ENCODE measurements at regions not wholly inside any gene's neighbourhood (a gene's known extent, or its start where the extent isn't known, plus 50 kb on each side); places are given as distances from the start of the nearest gene placed in this dataset.

DNA sequence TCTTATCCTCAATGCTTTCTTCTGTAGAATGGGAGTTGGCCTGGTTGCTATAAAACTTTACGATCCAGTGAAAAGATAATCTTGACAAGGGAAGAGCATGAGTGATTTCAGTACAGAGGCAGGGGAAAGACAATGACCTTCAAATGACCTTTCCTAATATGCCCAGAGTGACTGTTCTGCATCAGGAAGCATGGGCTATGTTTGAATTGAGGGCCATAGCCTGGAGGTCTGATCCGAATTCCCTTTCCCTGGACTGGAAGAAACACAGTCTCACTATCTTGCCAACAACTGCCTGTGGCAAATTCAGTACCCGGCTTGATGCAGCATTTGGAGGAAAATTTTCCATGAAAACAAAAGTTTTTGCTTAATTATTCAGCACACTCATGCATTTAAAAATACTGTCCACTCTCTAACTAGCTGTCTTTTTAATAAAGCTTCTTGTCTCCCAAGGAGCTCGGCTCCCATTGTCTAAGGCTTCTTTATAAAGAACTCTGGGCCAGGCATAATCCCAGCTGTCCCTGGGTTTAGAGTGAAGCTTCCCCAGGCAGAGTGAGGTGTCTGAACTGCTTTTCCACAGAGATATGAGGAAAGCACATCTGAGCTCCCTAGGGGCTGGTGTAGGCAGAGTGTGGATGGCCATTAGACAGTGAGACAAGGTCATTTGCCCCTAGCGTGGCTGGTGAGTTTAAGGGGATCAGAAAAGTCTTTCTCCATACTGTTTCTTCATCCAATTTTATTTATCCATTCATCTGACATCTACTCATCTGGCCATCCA lies 132.7 kb upstream of the CADM1 start:
- TF ChIP-seq TEAD4 (IDR thresholded peaks at IDR 0.05) (no peak), ZBTB7A (IDR thresholded peaks at IDR 0.05; ENCODE audit: low read depth) (no peak), CEBPB (IDR thresholded peaks at IDR 0.05) (no peak), YY1 (IDR thresholded peaks at IDR 0.05; ENCODE audit: low read depth) (no peak), RAD21 (IDR thresholded peaks at IDR 0.05; ENCODE audit: low read depth) (no peak), EGR1 (IDR thresholded peaks at IDR 0.05) (no peak), FOXM1 (IDR thresholded peaks at IDR 0.05; ENCODE audit: borderline replicate concordance, low read depth) (no peak), NFIC (IDR thresholded peaks at IDR 0.05) (no peak), TAF1 (IDR thresholded peaks at IDR 0.05; ENCODE audit: low read depth) (no peak), TCF12 (IDR thresholded peaks at IDR 0.05; ENCODE audit: low read depth) (no peak), CREB1 (IDR thresholded peaks at IDR 0.05; ENCODE audit: low read depth) (no peak), EP300 (IDR thresholded peaks at IDR 0.05; ENCODE audit: borderline replicate concordance) (no peak)
- TF ChIP-seq, protein P1, sequence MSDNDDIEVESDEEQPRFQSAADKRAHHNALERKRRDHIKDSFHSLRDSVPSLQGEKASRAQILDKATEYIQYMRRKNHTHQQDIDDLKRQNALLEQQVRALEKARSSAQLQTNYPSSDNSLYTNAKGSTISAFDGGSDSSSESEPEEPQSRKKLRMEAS (IDR thresholded peaks at IDR 0.05): no peak
- TF ChIP-seq, protein P2, sequence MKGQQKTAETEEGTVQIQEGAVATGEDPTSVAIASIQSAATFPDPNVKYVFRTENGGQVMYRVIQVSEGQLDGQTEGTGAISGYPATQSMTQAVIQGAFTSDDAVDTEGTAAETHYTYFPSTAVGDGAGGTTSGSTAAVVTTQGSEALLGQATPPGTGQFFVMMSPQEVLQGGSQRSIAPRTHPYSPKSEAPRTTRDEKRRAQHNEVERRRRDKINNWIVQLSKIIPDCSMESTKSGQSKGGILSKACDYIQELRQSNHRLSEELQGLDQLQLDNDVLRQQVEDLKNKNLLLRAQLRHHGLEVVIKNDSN (IDR thresholded peaks at IDR 0.05): no peak
- TF ChIP-seq, protein P3, sequence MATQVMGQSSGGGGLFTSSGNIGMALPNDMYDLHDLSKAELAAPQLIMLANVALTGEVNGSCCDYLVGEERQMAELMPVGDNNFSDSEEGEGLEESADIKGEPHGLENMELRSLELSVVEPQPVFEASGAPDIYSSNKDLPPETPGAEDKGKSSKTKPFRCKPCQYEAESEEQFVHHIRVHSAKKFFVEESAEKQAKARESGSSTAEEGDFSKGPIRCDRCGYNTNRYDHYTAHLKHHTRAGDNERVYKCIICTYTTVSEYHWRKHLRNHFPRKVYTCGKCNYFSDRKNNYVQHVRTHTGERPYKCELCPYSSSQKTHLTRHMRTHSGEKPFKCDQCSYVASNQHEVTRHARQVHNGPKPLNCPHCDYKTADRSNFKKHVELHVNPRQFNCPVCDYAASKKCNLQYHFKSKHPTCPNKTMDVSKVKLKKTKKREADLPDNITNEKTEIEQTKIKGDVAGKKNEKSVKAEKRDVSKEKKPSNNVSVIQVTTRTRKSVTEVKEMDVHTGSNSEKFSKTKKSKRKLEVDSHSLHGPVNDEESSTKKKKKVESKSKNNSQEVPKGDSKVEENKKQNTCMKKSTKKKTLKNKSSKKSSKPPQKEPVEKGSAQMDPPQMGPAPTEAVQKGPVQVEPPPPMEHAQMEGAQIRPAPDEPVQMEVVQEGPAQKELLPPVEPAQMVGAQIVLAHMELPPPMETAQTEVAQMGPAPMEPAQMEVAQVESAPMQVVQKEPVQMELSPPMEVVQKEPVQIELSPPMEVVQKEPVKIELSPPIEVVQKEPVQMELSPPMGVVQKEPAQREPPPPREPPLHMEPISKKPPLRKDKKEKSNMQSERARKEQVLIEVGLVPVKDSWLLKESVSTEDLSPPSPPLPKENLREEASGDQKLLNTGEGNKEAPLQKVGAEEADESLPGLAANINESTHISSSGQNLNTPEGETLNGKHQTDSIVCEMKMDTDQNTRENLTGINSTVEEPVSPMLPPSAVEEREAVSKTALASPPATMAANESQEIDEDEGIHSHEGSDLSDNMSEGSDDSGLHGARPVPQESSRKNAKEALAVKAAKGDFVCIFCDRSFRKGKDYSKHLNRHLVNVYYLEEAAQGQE (IDR thresholded peaks at IDR 0.05; ENCODE audit: low read depth): no peak

DNA sequence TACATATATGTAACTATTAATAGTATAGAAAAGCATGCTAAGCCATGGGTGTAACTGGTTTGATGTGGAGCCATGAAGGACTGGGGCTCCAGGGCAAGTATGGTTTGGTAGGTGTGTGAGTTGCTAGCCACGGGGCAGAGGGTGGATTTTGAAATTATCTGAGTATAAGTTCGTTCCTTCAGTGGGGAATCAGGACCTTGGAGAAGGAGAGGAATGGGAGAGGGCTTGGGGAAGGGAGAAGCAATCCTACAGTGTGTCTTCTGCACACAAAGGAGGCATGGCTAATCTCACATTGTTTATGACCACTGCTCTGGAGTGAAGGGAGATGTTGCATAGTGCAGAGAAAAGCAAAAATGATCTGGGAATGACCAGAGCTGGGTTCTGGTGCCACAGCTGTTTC lies 127.8 kb upstream of the CADM1 start:
- TF ChIP-seq, protein P2 (IDR thresholded peaks at IDR 0.05): no peak
- TF ChIP-seq TCF12 (IDR thresholded peaks at IDR 0.05; ENCODE audit: low read depth): no peak
- TF ChIP-seq NFIC (IDR thresholded peaks at IDR 0.05): no peak
- TF ChIP-seq, protein P1 (IDR thresholded peaks at IDR 0.05): no peak
- no peak for TF ChIP-seq TEAD4 (IDR thresholded peaks at IDR 0.05)
- no peak for TF ChIP-seq TAF1 (IDR thresholded peaks at IDR 0.05; ENCODE audit: low read depth)
- TF ChIP-seq, protein P3 (IDR thresholded peaks at IDR 0.05; ENCODE audit: low read depth): no peak
- no peak for TF ChIP-seq EP300 (IDR thresholded peaks at IDR 0.05; ENCODE audit: borderline replicate concordance)
- no peak for TF ChIP-seq FOXM1 (IDR thresholded peaks at IDR 0.05; ENCODE audit: borderline replicate concordance, low read depth)
- no peak for TF ChIP-seq CEBPB (IDR thresholded peaks at IDR 0.05)
- TF ChIP-seq YY1 (IDR thresholded peaks at IDR 0.05; ENCODE audit: low read depth): no peak
- TF ChIP-seq CREB1 (IDR thresholded peaks at IDR 0.05; ENCODE audit: low read depth): no peak
- TF ChIP-seq EGR1 (IDR thresholded peaks at IDR 0.05): no peak
- no peak for TF ChIP-seq ZBTB7A (IDR thresholded peaks at IDR 0.05; ENCODE audit: low read depth)
- TF ChIP-seq RAD21 (IDR thresholded peaks at IDR 0.05; ENCODE audit: low read depth): no peak

DNA sequence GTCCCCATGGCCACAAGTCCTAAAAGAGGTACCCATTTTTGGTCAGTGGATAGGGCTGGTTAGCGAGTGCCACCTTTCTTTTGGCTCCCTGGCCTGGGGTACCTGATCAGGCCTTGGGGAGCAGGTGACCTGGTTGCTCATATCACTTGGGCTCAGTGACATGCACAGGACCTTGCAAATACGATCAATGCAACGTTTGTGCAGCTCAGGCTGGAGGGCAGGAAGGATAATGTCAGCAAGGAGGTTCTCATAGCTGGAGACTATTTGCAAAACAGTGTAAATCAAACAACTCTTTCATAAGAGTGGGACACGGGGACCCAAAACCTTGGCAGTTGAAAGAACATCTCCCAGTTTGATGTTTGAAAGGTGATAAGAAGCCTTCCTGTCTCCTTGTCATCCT lies 127.4 kb upstream of the CADM1 start:
- TF ChIP-seq NFIC (IDR thresholded peaks at IDR 0.05) (no peak), ZBTB7A (IDR thresholded peaks at IDR 0.05; ENCODE audit: low read depth) (no peak), EGR1 (IDR thresholded peaks at IDR 0.05) (no peak), CEBPB (IDR thresholded peaks at IDR 0.05) (no peak), CREB1 (IDR thresholded peaks at IDR 0.05; ENCODE audit: low read depth) (no peak), RAD21 (IDR thresholded peaks at IDR 0.05; ENCODE audit: low read depth) (no peak), YY1 (IDR thresholded peaks at IDR 0.05; ENCODE audit: low read depth) (no peak), FOXM1 (IDR thresholded peaks at IDR 0.05; ENCODE audit: borderline replicate concordance, low read depth) (no peak), TEAD4 (IDR thresholded peaks at IDR 0.05) (no peak), TCF12 (IDR thresholded peaks at IDR 0.05; ENCODE audit: low read depth) (no peak), EP300 (IDR thresholded peaks at IDR 0.05; ENCODE audit: borderline replicate concordance) (no peak), TAF1 (IDR thresholded peaks at IDR 0.05; ENCODE audit: low read depth) (no peak)
- TF ChIP-seq, protein P1 (IDR thresholded peaks at IDR 0.05): no peak
- TF ChIP-seq, protein P2 (IDR thresholded peaks at IDR 0.05): no peak
- TF ChIP-seq, protein P3 (IDR thresholded peaks at IDR 0.05; ENCODE audit: low read depth): no peak

Data from Ishikawa (cell line).